HepG2 (cell line): ENCODE measurements at regions not wholly inside any gene's neighbourhood (a gene's known extent, or its start where the extent isn't known, plus 50 kb on each side); places are given as distances from the start of the nearest gene placed in this dataset.

Source experiments
- ATAC-seq: fragments of 200-7000 bp; cut with Tn5 transposase; 3 replicates; pipeline ENCODE4 v1.9.1; 2020; ENCODE audit warnings: mild to moderate bottlenecking, moderate library complexity
- BruUV-seq: library from RNA; stranded (reverse); fragments of 400-500 nt; replicated peaks from 2 replicates; lab custom pipeline; 2021; lab: Mats Ljungman, UMichigan
- CTCF ChIA-PET: fragments of 300-600 bp; formaldehyde crosslinking; extraction: SDS; loops from one replicate; lab custom pipeline; 2021; ENCODE audit warnings: low total read pairs, inconsistent platforms, low intra/inter-chr PET ratio; lab: Yijun Ruan, JAX
- POLR2A ChIA-PET: fragments of 350-600 bp; sonication (Branson Sonifier 250); formaldehyde crosslinking; loops from one replicate; lab custom pipeline; 2020; ENCODE audit warnings: antibody characterized with exemption, inconsistent platforms; lab: Yijun Ruan, JAX
- DNase-seq: peaks from one replicate; pipeline ENCODE4 v3.0.0-alpha.2; 2015; ENCODE audit warnings: low spot score
- FAIRE-seq: peaks from 3 replicates; lab custom pipeline; 2011; peaks lifted over from hg19 to GRCh38; lab: Jason Lieb, UNC
- H2AFZ ChIP-seq: one replicate; pipeline ENCODE4 v1.6.1; 2011; ENCODE audit warnings: low read length, inconsistent platforms
- H3K27ac ChIP-seq: fragments of 300-600 bp; 3 replicates; pipeline ENCODE4 v1.8.0; 2011; ENCODE audit warnings: mixed run types, mild to moderate bottlenecking, mixed read lengths, low read length, inconsistent platforms; ENCODE audit not compliant: insufficient read depth; ENCODE audit errors: extremely low read length
- H3K27me3 ChIP-seq, 2 experiments: fragments of 200-600 bp in 1 of 2; 2 replicates in 1 of 2; 3 replicates in 1 of 2; pipeline versions ENCODE4 v1.6.0 to v1.8.0; 2011; ENCODE audit warnings: low read length in 2 of 2, mild to moderate bottlenecking in 2 of 2, moderate library complexity in 2 of 2, inconsistent platforms in 1 of 2; ENCODE audit not compliant: insufficient read depth in 2 of 2, control insufficient read depth in 1 of 2
- H3K36me3 ChIP-seq, 2 experiments: fragments of 200-600 bp in 1 of 2; replicated peaks in 1 of 2; 2 replicates in 1 of 2; 3 replicates in 1 of 2; pipeline versions ENCODE4 v1.5.1 to v1.8.0; 2011; ENCODE audit warnings: low read length in 2 of 2, inconsistent platforms in 1 of 2; ENCODE audit not compliant: insufficient read depth in 2 of 2, control insufficient read depth in 1 of 2
- H3K4me1 ChIP-seq: 2 replicates; pipeline ENCODE4 v1.5.1; 2012; ENCODE audit warnings: low read length, inconsistent platforms; ENCODE audit not compliant: insufficient read depth
- H3K4me2 ChIP-seq: 2 replicates; pipeline ENCODE4 v1.6.0; 2011; ENCODE audit warnings: low read depth, low read length, inconsistent platforms
- H3K4me3 ChIP-seq, 3 experiments: fragments of 200-600 bp in 1 of 3; sonication (generic), shearing (Covaris generic) in 1 of 3; replicated peaks in 1 of 3; 2 replicates each; pipeline ENCODE4 v1.5.1; 2011 to 2016; ENCODE audit warnings: low read length in 3 of 3, inconsistent platforms in 2 of 3, low read depth in 2 of 3, mild to moderate bottlenecking in 2 of 3, control low read depth in 1 of 3, mixed read lengths in 1 of 3; ENCODE audit not compliant: insufficient read depth in 1 of 3
- H3K79me2 ChIP-seq: one replicate; pipeline ENCODE4 v1.6.1; 2011; ENCODE audit warnings: low read length, inconsistent platforms; ENCODE audit not compliant: insufficient read depth
- H3K9ac ChIP-seq: 2 replicates; pipeline ENCODE4 v1.6.0; 2011; ENCODE audit warnings: mild to moderate bottlenecking, low read depth, low read length, inconsistent platforms; ENCODE audit not compliant: insufficient read depth
- H3K9me3 ChIP-seq: 2 replicates; pipeline ENCODE4 v1.5.1; 2012; ENCODE audit warnings: mild to moderate bottlenecking, low read length
- H4K20me1 ChIP-seq: 2 replicates; pipeline ENCODE4 v1.6.0; 2011; ENCODE audit warnings: inconsistent platforms, mild to moderate bottlenecking, low read length, moderate library complexity; ENCODE audit not compliant: insufficient read depth
- CCAR2 ChIP-seq: fragments of 200-400 bp; formaldehyde crosslinking; optimal IDR thresholded peaks from 2 replicates; pipeline ENCODE3; 2018; ENCODE audit warnings: low read depth, mild to moderate bottlenecking, low read length, moderate library complexity
- NFIB ChIP-seq: sonication (generic); formaldehyde crosslinking; IDR thresholded peaks from 2 replicates; pipeline ENCODE4 v1.9.0; 2021; ENCODE audit warnings: missing genetic modification reagents, mild to moderate bottlenecking, borderline replicate concordance
- TEAD2 ChIP-seq: sonication (generic); formaldehyde crosslinking; IDR thresholded peaks from 2 replicates; pipeline ENCODE4 v1.9.0; 2021; ENCODE audit warnings: missing genetic modification reagents
- ZNF549 ChIP-seq: sonication (generic); formaldehyde crosslinking; IDR thresholded peaks from 2 replicates; pipeline ENCODE4 v1.5.0; 2020; ENCODE audit warnings: missing genetic modification reagents
- WGBS: methylation state at CpG from one replicate; pipeline ENCODE4 v1.1.6; 2017; ENCODE audit warnings: low lambda C conversion rate; 5-methylcytosine and 5-hydroxymethylcytosine counted together
- in situ Hi-C: cut with HindIII; loops from 2 replicates; pipeline ENCODE4 v1.10.0; 2017; ENCODE audit warnings: low pct_unique_long_range_greater_than_20kb; ENCODE audit not compliant: extremely low pct_ligation_motif_present
- intact Hi-C: fragments of 100-400 bp; cut with micrococcal nuclease; formaldehyde crosslinking; loops from one replicate; pipeline ENCODE4 v1.10.0; 2022; ENCODE audit not compliant: unreplicated experiment
- TF ChIP-seq, protein P1 (sequence below): sonication (generic); formaldehyde crosslinking; IDR thresholded peaks from 2 replicates; pipeline ENCODE4 v1.8.0; 2022; ENCODE audit warnings: mild to moderate bottlenecking, missing genetic modification reagents, moderate library complexity
- TF ChIP-seq, protein P2 (sequence below): sonication (generic); formaldehyde crosslinking; IDR thresholded peaks from 2 replicates; pipeline ENCODE4 v1.4.0; 2020; ENCODE audit warnings: mild to moderate bottlenecking, low read depth, missing genetic modification reagents
- TF ChIP-seq, protein P3 (sequence below): conservative IDR thresholded peaks from 2 replicates; pipeline ENCODE4 v1.6.1; 2018; ENCODE audit warnings: missing genetic modification reagents
- TF ChIP-seq, protein P4 (sequence below): sonication (generic); formaldehyde crosslinking; IDR thresholded peaks from 2 replicates; pipeline ENCODE4 v1.8.1; 2023; ENCODE audit warnings: mild to moderate bottlenecking, missing genetic modification reagents
- TF ChIP-seq, protein P5 (sequence below): sonication (generic); formaldehyde crosslinking; IDR thresholded peaks from 2 replicates; pipeline ENCODE4 v1.4.0; 2020; ENCODE audit warnings: missing genetic modification reagents, borderline replicate concordance

DNA sequence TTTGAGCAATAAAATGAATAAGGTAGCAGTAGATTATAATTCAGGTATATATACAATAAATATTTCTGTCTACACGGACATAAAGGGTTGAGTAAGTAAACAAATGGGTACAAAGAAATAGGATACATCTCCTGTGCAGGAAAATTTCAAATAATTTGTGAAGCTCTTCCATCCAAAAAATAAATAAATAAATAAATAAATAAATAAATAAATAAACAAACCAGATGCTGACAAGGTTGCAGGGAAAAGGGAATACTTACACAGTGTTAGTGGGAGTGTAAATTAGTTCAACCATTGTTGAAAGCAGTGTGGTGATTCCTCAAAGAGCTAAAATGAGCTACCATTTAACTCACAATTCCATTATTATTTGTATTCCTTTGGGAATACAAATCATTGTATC, 227.3 kb upstream of the CDH18 start:
- Histone ChIP-seq H3K4me1 (no peaks in the 10 kb centered on the region), H4K20me1 (no peaks in the 10 kb centered on the region), H3K9me3 (peaks cover 48% of the 10 kb centered on the region), H3K4me3 (no peak overlapping the region), H3K4me2 (no peak overlapping the region), H3K79me2 (no peaks in the 10 kb centered on the region), H3K36me3 (no peaks in the 10 kb centered on the region), H3K9ac (no peak overlapping the region), H2AFZ (no peak overlapping the region), H3K27ac (no peak overlapping the region), H3K27me3 (no peaks in the 10 kb centered on the region)
- in situ Hi-C loops, result no loop called here
- FAIRE-seq, result no peak
- DNase-seq, result no peak
- ChIA-PET POLR2A (no interaction called here), CTCF (no interaction called here)
- ATAC-seq, result no peak
- no TSS peak for BruUV-seq
- intact Hi-C loops, result no loop called here
- no peak for TF ChIP-seq CCAR2
- TF ChIP-seq, protein P1, sequence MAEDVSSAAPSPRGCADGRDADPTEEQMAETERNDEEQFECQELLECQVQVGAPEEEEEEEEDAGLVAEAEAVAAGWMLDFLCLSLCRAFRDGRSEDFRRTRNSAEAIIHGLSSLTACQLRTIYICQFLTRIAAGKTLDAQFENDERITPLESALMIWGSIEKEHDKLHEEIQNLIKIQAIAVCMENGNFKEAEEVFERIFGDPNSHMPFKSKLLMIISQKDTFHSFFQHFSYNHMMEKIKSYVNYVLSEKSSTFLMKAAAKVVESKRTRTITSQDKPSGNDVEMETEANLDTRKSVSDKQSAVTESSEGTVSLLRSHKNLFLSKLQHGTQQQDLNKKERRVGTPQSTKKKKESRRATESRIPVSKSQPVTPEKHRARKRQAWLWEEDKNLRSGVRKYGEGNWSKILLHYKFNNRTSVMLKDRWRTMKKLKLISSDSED (CRISPR knock-in tag), result no peak
- no peak for TF ChIP-seq TEAD2 (CRISPR knock-in tag)
- TF ChIP-seq, protein P2, sequence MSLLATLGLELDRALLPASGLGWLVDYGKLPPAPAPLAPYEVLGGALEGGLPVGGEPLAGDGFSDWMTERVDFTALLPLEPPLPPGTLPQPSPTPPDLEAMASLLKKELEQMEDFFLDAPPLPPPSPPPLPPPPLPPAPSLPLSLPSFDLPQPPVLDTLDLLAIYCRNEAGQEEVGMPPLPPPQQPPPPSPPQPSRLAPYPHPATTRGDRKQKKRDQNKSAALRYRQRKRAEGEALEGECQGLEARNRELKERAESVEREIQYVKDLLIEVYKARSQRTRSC (CRISPR knock-in tag), result no peak
- WGBS, result 0% methylated on average over 1 of the region's 1 CpG

DNA sequence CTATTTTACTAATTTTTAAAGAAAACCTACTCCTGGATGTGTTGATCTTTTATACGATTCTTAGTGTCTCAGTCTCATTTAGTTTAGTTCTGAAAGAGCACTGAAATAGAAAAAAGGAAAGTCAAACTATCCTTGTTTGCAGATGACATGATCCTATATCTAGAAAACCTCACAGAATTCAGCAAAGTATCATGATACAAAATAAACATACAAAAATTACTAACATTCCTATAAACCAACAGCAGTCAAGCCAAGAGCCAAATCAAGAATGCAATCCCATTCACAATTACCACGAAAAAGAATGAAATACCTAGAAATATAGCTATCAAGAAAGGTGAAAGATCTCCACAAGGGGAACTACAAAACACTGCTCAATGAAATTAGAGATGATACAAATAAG, 225.8 kb upstream of the CDH18 start:
- Histone ChIP-seq H3K27me3 (no peaks in the 10 kb centered on the region), H3K9me3 (peaks cover 44% of the 10 kb centered on the region), H3K9ac (no peak overlapping the region), H2AFZ (no peak overlapping the region), H3K27ac (no peak overlapping the region), H4K20me1 (no peaks in the 10 kb centered on the region), H3K4me3 (no peak overlapping the region), H3K4me2 (no peak overlapping the region), H3K79me2 (no peaks in the 10 kb centered on the region), H3K4me1 (no peaks in the 10 kb centered on the region), H3K36me3 (no peaks in the 10 kb centered on the region)
- FAIRE-seq (no peak), DNase-seq (no peak), ATAC-seq (no peak)
- POLR2A ChIA-PET, result no interaction called here
- intact Hi-C loops, result no loop called here
- CTCF ChIA-PET, result no interaction called here
- no TSS peak for BruUV-seq
- in situ Hi-C loops, result no loop called here
- WGBS, result 0% methylated on average over 2 of the region's 2 CpGs
- TF ChIP-seq NFIB (CRISPR knock-in tag) (no peak), ZNF549 (no peak)
- TF ChIP-seq, protein P3, sequence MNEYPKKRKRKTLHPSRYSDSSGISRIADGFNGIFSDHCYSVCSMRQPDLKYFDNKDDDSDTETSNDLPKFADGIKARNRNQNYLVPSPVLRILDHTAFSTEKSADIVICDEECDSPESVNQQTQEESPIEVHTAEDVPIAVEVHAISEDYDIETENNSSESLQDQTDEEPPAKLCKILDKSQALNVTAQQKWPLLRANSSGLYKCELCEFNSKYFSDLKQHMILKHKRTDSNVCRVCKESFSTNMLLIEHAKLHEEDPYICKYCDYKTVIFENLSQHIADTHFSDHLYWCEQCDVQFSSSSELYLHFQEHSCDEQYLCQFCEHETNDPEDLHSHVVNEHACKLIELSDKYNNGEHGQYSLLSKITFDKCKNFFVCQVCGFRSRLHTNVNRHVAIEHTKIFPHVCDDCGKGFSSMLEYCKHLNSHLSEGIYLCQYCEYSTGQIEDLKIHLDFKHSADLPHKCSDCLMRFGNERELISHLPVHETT (CRISPR knock-in tag), result no peak
- TF ChIP-seq, protein P4, sequence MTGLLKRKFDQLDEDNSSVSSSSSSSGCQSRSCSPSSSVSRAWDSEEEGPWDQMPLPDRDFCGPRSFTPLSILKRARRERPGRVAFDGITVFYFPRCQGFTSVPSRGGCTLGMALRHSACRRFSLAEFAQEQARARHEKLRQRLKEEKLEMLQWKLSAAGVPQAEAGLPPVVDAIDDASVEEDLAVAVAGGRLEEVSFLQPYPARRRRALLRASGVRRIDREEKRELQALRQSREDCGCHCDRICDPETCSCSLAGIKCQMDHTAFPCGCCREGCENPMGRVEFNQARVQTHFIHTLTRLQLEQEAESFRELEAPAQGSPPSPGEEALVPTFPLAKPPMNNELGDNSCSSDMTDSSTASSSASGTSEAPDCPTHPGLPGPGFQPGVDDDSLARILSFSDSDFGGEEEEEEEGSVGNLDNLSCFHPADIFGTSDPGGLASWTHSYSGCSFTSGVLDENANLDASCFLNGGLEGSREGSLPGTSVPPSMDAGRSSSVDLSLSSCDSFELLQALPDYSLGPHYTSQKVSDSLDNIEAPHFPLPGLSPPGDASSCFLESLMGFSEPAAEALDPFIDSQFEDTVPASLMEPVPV (CRISPR knock-in tag), result no peak
- TF ChIP-seq, protein P5, sequence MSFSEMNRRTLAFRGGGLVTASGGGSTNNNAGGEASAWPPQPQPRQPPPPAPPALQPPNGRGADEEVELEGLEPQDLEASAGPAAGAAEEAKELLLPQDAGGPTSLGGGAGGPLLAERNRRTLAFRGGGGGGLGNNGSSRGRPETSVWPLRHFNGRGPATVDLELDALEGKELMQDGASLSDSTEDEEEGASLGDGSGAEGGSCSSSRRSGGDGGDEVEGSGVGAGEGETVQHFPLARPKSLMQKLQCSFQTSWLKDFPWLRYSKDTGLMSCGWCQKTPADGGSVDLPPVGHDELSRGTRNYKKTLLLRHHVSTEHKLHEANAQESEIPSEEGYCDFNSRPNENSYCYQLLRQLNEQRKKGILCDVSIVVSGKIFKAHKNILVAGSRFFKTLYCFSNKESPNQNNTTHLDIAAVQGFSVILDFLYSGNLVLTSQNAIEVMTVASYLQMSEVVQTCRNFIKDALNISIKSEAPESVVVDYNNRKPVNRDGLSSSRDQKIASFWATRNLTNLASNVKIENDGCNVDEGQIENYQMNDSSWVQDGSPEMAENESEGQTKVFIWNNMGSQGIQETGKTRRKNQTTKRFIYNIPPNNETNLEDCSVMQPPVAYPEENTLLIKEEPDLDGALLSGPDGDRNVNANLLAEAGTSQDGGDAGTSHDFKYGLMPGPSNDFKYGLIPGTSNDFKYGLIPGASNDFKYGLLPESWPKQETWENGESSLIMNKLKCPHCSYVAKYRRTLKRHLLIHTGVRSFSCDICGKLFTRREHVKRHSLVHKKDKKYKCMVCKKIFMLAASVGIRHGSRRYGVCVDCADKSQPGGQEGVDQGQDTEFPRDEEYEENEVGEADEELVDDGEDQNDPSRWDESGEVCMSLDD (CRISPR knock-in tag), result no peak
